A549 (cell line): ENCODE measurements at regions not wholly inside any gene's neighbourhood (a gene's known extent, or its start where the extent isn't known, plus 50 kb on each side); places are given as distances from the start of the nearest gene placed in this dataset.

ENCODE experiments used
- ATAC-seq, 2 experiments: fragments of 200-7000 bp in 1 of 2; fragments of >200 bp in 1 of 2; cut with Nextera tagmentation in 1 of 2; cut with Tn5 transposase in 1 of 2; 3 replicates each; pipeline versions ENCODE4 v1.8.0 to v1.9.1; 2018 to 2020; ENCODE audit warnings: mild to moderate bottlenecking in 1 of 2, moderate library complexity in 1 of 2
- CTCF ChIA-PET: fragments of 300-600 bp; sonication (Branson Sonifier 250); formaldehyde crosslinking; extraction: SDS; loops from one replicate; lab custom pipeline; 2021; ENCODE audit warnings: antibody characterized with exemption, inconsistent platforms; lab: Yijun Ruan, JAX
- POLR2A ChIA-PET: fragments of 350-600 bp; formaldehyde crosslinking; extraction: SDS; loops from one replicate; lab custom pipeline; 2021; ENCODE audit warnings: antibody characterized with exemption, inconsistent platforms; lab: Yijun Ruan, JAX
- DNase-seq, 2 experiments: peaks; one replicate each; pipeline versions ENCODE4 v3.0.0 to v3.0.0-alpha.2; 2011 to 2016; ENCODE audit warnings: low read depth in 1 of 2, low spot score in 1 of 2
- FAIRE-seq: peaks from 2 replicates; lab custom pipeline; 2011; peaks lifted over from hg19 to GRCh38; lab: Jason Lieb, UNC
- H3K27ac ChIP-seq, 2 experiments: fragments of >200 bp; sonication (Bioruptor Twin); formaldehyde crosslinking; 3 replicates each; pipeline ENCODE4 v1.5.1; 2016 to 2017
- H3K4me1 ChIP-seq: fragments of >200 bp; sonication (Bioruptor Twin); formaldehyde crosslinking; 3 replicates; pipeline ENCODE4 v1.6.1; 2016
- H3K4me2 ChIP-seq: fragments of >200 bp; sonication (Bioruptor Twin); formaldehyde crosslinking; 3 replicates; pipeline ENCODE4 v1.6.1; 2016
- H3K4me3 ChIP-seq: fragments of >200 bp; sonication (Bioruptor Twin); formaldehyde crosslinking; 3 replicates; pipeline ENCODE4 v1.5.1; 2016
- H3K9me3 ChIP-seq: fragments of >200 bp; sonication (Bioruptor Twin); formaldehyde crosslinking; 3 replicates; pipeline ENCODE4 v1.6.1; 2016
- ATOH8 ChIP-seq: fragments of 250-450 bp; sonication (Bioruptor Pico); IDR thresholded peaks from 2 replicates; pipeline ENCODE4 v1.5.0; 2020; ENCODE audit warnings: low read depth, mild to moderate bottlenecking, moderate library complexity
- CEBPB ChIP-seq, 2 experiments: fragments of >200 bp in 1 of 2; sonication (Bioruptor Twin) in 1 of 2; formaldehyde crosslinking in 1 of 2; IDR thresholded peaks; 2 replicates each; pipeline ENCODE4 v1.6.1; 2012 to 2016
- CHD2 ChIP-seq: fragments of 150-350 bp; IDR thresholded peaks from 2 replicates; pipeline ENCODE4 v1.6.1; 2014; ENCODE audit warnings: low read length; ENCODE audit not compliant: partially characterized antibody
- EHF ChIP-seq: fragments of 250-450 bp; sonication (Bioruptor Pico); IDR thresholded peaks from 2 replicates; pipeline ENCODE4 v1.5.0; 2020; ENCODE audit warnings: mild to moderate bottlenecking
- EHMT2 ChIP-seq: fragments of 200-600 bp; sonication (generic); IDR thresholded peaks from 2 replicates; pipeline ENCODE4 v1.6.1; 2016; ENCODE audit warnings: antibody characterized with exemption, low read depth, mild to moderate bottlenecking, moderate library complexity
- ESRRA ChIP-seq: fragments of 150-350 bp; IDR thresholded peaks from 2 replicates; pipeline ENCODE4 v1.6.1; 2014; ENCODE audit warnings: mild to moderate bottlenecking, low read length, borderline replicate concordance
- FOSB ChIP-seq: fragments of 250-450 bp; sonication (Bioruptor Pico); IDR thresholded peaks from 2 replicates; pipeline ENCODE4 v1.5.0; 2020; ENCODE audit warnings: mild to moderate bottlenecking, moderate library complexity
- FOXS1 ChIP-seq: fragments of 250-450 bp; sonication (Bioruptor Pico); IDR thresholded peaks from 2 replicates; pipeline ENCODE4 v1.5.0; 2020; ENCODE audit warnings: mild to moderate bottlenecking, moderate library complexity
- GATA3 ChIP-seq: IDR thresholded peaks from 2 replicates; pipeline ENCODE4 v1.6.1; 2012; ENCODE audit warnings: borderline replicate concordance
- HES2 ChIP-seq: fragments of >200 bp; sonication (Bioruptor Twin); formaldehyde crosslinking; IDR thresholded peaks from 2 replicates; pipeline ENCODE4 v1.6.1; 2016
- JUN ChIP-seq, 2 experiments: fragments of >200 bp; sonication (Bioruptor Twin); formaldehyde crosslinking; IDR thresholded peaks; 2 replicates in 1 of 2; 3 replicates in 1 of 2; pipeline ENCODE4 v1.6.1; 2016 to 2017
- KDM5A ChIP-seq: fragments of 200-600 bp; sonication (generic); IDR thresholded peaks from 2 replicates; pipeline ENCODE4 v1.6.1; 2016; ENCODE audit warnings: antibody characterized with exemption, mild to moderate bottlenecking
- MAX ChIP-seq: IDR thresholded peaks from 2 replicates; pipeline ENCODE4 v1.6.1; 2012
- MAZ ChIP-seq: fragments of 150-350 bp; IDR thresholded peaks from 2 replicates; pipeline ENCODE4 v1.6.1; 2014; ENCODE audit warnings: antibody characterized with exemption, low read depth, low read length, borderline replicate concordance
- MYC ChIP-seq: IDR thresholded peaks from 2 replicates; pipeline ENCODE4 v1.6.1; 2012; ENCODE audit warnings: mild to moderate bottlenecking, inconsistent platforms, low read length, improper control_type of control experiment, borderline replicate concordance
- NFE2L2 ChIP-seq: fragments of 150-350 bp; conservative IDR thresholded peaks from 2 replicates; pipeline ENCODE4 v1.6.1; 2014; ENCODE audit warnings: low read length
- PHF8 ChIP-seq: fragments of 200-600 bp; sonication (generic); IDR thresholded peaks from 2 replicates; pipeline ENCODE4 v1.6.1; 2016; ENCODE audit warnings: low read depth, mild to moderate bottlenecking, antibody characterized with exemption, moderate library complexity, borderline replicate concordance
- RCOR1 ChIP-seq: fragments of 150-350 bp; IDR thresholded peaks from 2 replicates; pipeline ENCODE4 v1.6.1; 2014; ENCODE audit warnings: antibody characterized with exemption, low read length, low read depth
- REST ChIP-seq: fragments of 200-600 bp; sonication (generic); IDR thresholded peaks from 2 replicates; pipeline ENCODE4 v1.6.1; 2016; ENCODE audit warnings: antibody characterized with exemption, mild to moderate bottlenecking, moderate library complexity
- SMC3 ChIP-seq: fragments of >200 bp; sonication (Bioruptor Twin); formaldehyde crosslinking; IDR thresholded peaks from 3 replicates; pipeline ENCODE4 v1.6.1; 2018; ENCODE audit warnings: inconsistent platforms
- TFCP2L1 ChIP-seq: fragments of 250-450 bp; sonication (Bioruptor Pico); IDR thresholded peaks from 2 replicates; pipeline ENCODE4 v1.5.0; 2021; ENCODE audit warnings: mild to moderate bottlenecking
- TP53 ChIP-seq: fragments of 250-450 bp; sonication (Bioruptor Pico); IDR thresholded peaks from 2 replicates; pipeline ENCODE4 v1.5.0; 2021; ENCODE audit warnings: mild to moderate bottlenecking, moderate library complexity
- USF2 ChIP-seq: fragments of 450-650 bp; IDR thresholded peaks from 2 replicates; pipeline ENCODE4 v1.6.1; 2014; ENCODE audit warnings: antibody characterized with exemption
- ZFP36 ChIP-seq: fragments of 450-650 bp; IDR thresholded peaks from 2 replicates; pipeline ENCODE4 v1.6.1; 2014; ENCODE audit warnings: borderline replicate concordance; ENCODE audit not compliant: partially characterized antibody
- WGBS: methylation state at CpG from one replicate; pipeline ENCODE4 v1.1.6; 2017; ENCODE audit errors: missing lambda C conversion rate; 5-methylcytosine and 5-hydroxymethylcytosine counted together

- no peak for FAIRE-seq
- no peaks in the 10 kb centered on the region for H3K4me1 ChIP-seq
- 8% methylated on average over 9 of the region's 9 CpGs for WGBS
- TF ChIP-seq TFCP2L1 (CRISPR knock-in tag) (no peak), GATA3 (no peak), FOXS1 (CRISPR knock-in tag) (no peak), CHD2 (no peak), NFE2L2 (no peak), MAZ (no peak), CEBPB (IDR thresholded peaks at IDR 0.05) (no peak), ATOH8 (no peak), FOSB (CRISPR knock-in tag) (no peak), PHF8 (no peak), JUN (IDR thresholded peaks at IDR 0.05) (no peak), RCOR1 (no peak), KDM5A (no peak)
- TF ChIP-seq, all 56 proteins: peak for 0
- no peak overlapping the region for H3K27ac ChIP-seq
- no peak overlapping the region for H3K4me3 ChIP-seq
- CTCF ChIA-PET = no interaction called here
- no peak overlapping the region for H3K4me2 ChIP-seq
- DNase-seq = no peak
- ATAC-seq = no peak
- H3K9me3 ChIP-seq = no peaks in the 10 kb centered on the region
- POLR2A ChIA-PET = no interaction called here
Observed at GRCh38 chr16:5622234-5622884, 524.8 kb upstream of the EEF2KMT start.

- Histone ChIP-seq H3K27ac (no peak overlapping the region), H3K4me3 (no peak overlapping the region), H3K4me2 (no peak overlapping the region), H3K4me1 (no peaks in the 10 kb centered on the region), H3K9me3 (no peaks in the 10 kb centered on the region)
- ChIA-PET POLR2A (no interaction called here), CTCF (no interaction called here)
- DNase-seq (no peak), FAIRE-seq (no peak), ATAC-seq (no peak)
- WGBS = 1% methylated on average over 4 of the region's 4 CpGs
- no peak for TF ChIP-seq ZFP36
Observed at GRCh38 chr16:5621826-5622225, 524.2 kb upstream of the EEF2KMT start.

GRCh38 chr16:5619304-5619703, 521.7 kb upstream of the EEF2KMT start:
- Histone ChIP-seq H3K27ac (no peak overlapping the region), H3K4me2 (no peak overlapping the region), H3K9me3 (no peaks in the 10 kb centered on the region), H3K4me3 (no peak overlapping the region), H3K4me1 (no peaks in the 10 kb centered on the region)
- DNase-seq = no peak
- ATAC-seq = no peak
- POLR2A ChIA-PET = no interaction called here
- FAIRE-seq = no peak
- TF ChIP-seq GATA3 = no peak
- no peak for TF ChIP-seq MAX
- no peak for TF ChIP-seq USF2
- no peak for TF ChIP-seq ESRRA
- TF ChIP-seq TP53 (CRISPR knock-in tag) = no peak
- no peak for TF ChIP-seq MYC
- TF ChIP-seq NFE2L2 = no peak
- no peak for TF ChIP-seq HES2
- no peak for TF ChIP-seq KDM5A
- no peak for TF ChIP-seq EHF
- no peak for TF ChIP-seq EHMT2
- no peak for TF ChIP-seq REST
- TF ChIP-seq SMC3 = no peak
- TF ChIP-seq RCOR1 = no peak
- CTCF ChIA-PET = no interaction called here
- 10% methylated on average over 8 of the region's 8 CpGs for WGBS
